GM18870 (cell line): ENCODE measurements at regions not wholly inside any gene's neighbourhood (a gene's known extent, or its start where the extent isn't known, plus 50 kb on each side); places are given as distances from the start of the nearest gene placed in this dataset.
A peak's percentile ranks its signal among the peaks of the same experiment; 100 is the strongest.

ENCODE experiments used
- ATAC-seq: cut with Tn5 transposase; IDR thresholded peaks from one replicate; pipeline ENCODE4 v1.9.1; 2021; ENCODE audit warnings: moderate library complexity; ENCODE audit not compliant: unreplicated experiment

- no peak for ATAC-seq
Measured at GRCh38 chr15:62459875-62460274, 294.8 kb upstream of the C2CD4B start.

GRCh38 chr15:62462268-62462667, 297.2 kb upstream of the C2CD4B start:
- no peak for ATAC-seq

GRCh38 chr15:62462721-62463120, 297.6 kb upstream of the C2CD4B start:
- ATAC-seq = no peak

- no peak for ATAC-seq
Measured at GRCh38 chr15:62464705-62465104, 299.6 kb upstream of the C2CD4B start.

GRCh38 chr15:62465173-62465572, 300.1 kb upstream of the C2CD4B start:
- ATAC-seq = no peak

GRCh38 chr15:62469478-62469873, 304.4 kb upstream of the C2CD4B start:
- ATAC-seq = no peak

- ATAC-seq = no peak
Measured at GRCh38 chr15:62469874-62470688, 305.0 kb upstream of the C2CD4B start.

GRCh38 chr15:62472616-62473299, 307.7 kb upstream of the C2CD4B start:
- ATAC-seq = no peak

- ATAC-seq = no peak
Measured at GRCh38 chr15:62474021-62474770, 309.1 kb upstream of the C2CD4B start.

- no peak for ATAC-seq
Measured at GRCh38 chr15:62474771-62475124, 309.7 kb upstream of the C2CD4B start.

GRCh38 chr15:62475591-62475990, 310.5 kb upstream of the C2CD4B start:
- ATAC-seq = no peak

GRCh38 chr15:62476163-62476562, 311.1 kb upstream of the C2CD4B start:
- no peak for ATAC-seq

GRCh38 chr15:62477929-62478328, 312.8 kb upstream of the C2CD4B start:
- no peak for ATAC-seq

- peak; percentile 74 for ATAC-seq
Measured at GRCh38 chr15:62482785-62483429, 317.8 kb upstream of the C2CD4B start.

- ATAC-seq = no peak
Measured at GRCh38 chr15:62483814-62484213, 318.7 kb upstream of the C2CD4B start.

GRCh38 chr15:62485170-62485720, 320.2 kb upstream of the C2CD4B start:
- ATAC-seq = no peak

GRCh38 chr15:62486041-62486440, 321.0 kb upstream of the C2CD4B start:
- ATAC-seq = no peak

- ATAC-seq = no peak
Measured at GRCh38 chr15:62488387-62488786, 323.3 kb upstream of the C2CD4B start.

GRCh38 chr15:62491642-62492041, 326.6 kb upstream of the C2CD4B start:
- ATAC-seq = no peak

GRCh38 chr15:62492900-62493299, 327.8 kb upstream of the C2CD4B start:
- no peak for ATAC-seq

- ATAC-seq = no peak
Measured at GRCh38 chr15:62494197-62494596, 329.1 kb upstream of the C2CD4B start.
